Testis (tissue), 2 donors: ENCODE measurements at regions not wholly inside any gene's neighbourhood (a gene's known extent, or its start where the extent isn't known, plus 50 kb on each side); places are given as distances from the start of the nearest gene placed in this dataset.

ENCODE experiments used
- DNase-seq: peaks from one replicate; pipeline ENCODE4 v3.0.0-alpha.2; 2019
- H3K27ac ChIP-seq, 2 donors: fragments of 200-600 bp; sonication (generic); one replicate each; pipeline ENCODE4 v1.5.1; 2019
- H3K27me3 ChIP-seq: fragments of 200-600 bp; sonication (generic); one replicate; pipeline ENCODE4 v1.5.1; 2019
- H3K36me3 ChIP-seq: fragments of 200-600 bp; sonication (generic); one replicate; pipeline ENCODE4 v1.5.1; 2017; ENCODE audit warnings: low read depth; ENCODE audit errors: missing control alignments
- H3K4me1 ChIP-seq: fragments of 200-600 bp; sonication (generic); one replicate; pipeline ENCODE4 v1.5.1; 2019
- H3K4me3 ChIP-seq, 2 donors: fragments of 200-600 bp; sonication (generic); one replicate each; pipeline ENCODE4 v1.5.1; 2017 to 2019
- H3K9me3 ChIP-seq: fragments of 200-600 bp; sonication (generic); one replicate; pipeline ENCODE4 v1.5.1; 2017
- POLR2A ChIP-seq: fragments of 450-650 bp; IDR thresholded peaks from one replicate; pipeline ENCODE4 v1.6.1; 2017; ENCODE audit warnings: antibody characterized with exemption, mild to moderate bottlenecking, moderate library complexity
- WGBS, 2 donors: methylation state at CpG; one replicate each; pipeline ENCODE4 v1.1.5; 2018; 5-methylcytosine and 5-hydroxymethylcytosine counted together
- intact Hi-C: fragments of 100-400 bp; cut with DNase I; formaldehyde crosslinking; loops from one replicate; pipeline ENCODE4 v1.15.1; 2023; ENCODE audit warnings: low total_unique reads
- TF ChIP-seq, protein P1 (sequence below), 3 experiments: fragments of 450-650 bp in 2 of 3; fragments of 200-600 bp in 1 of 3; sonication (generic) in 1 of 3; IDR thresholded peaks; one replicate each; pipeline ENCODE4 v1.5.1; 2016 to 2019; ENCODE audit warnings: antibody characterized with exemption in 3 of 3, mild to moderate bottlenecking in 2 of 3, moderate library complexity in 1 of 3

- WGBS, 2 donors = 53 to 94% methylated on average over 1 of the region's 1 CpG
- no peak overlapping the region for H3K27ac ChIP-seq
Measured at GRCh38 chr3:170700054-170700404, 114.2 kb upstream of the SLC7A14 start.

GRCh38 chr3:170699158-170700053 is 113.5 kb upstream of the SLC7A14 start:
- Histone ChIP-seq H3K9me3 (no peaks in the 10 kb centered on the region), H3K27me3 (no peaks in the 10 kb centered on the region), H3K36me3 (no peaks in the 10 kb centered on the region), H3K4me3 (no peak overlapping the region), H3K27ac (no peak overlapping the region), H3K4me1 (no peaks in the 10 kb centered on the region)
- DNase-seq = peak; percentile 25
- WGBS, 2 donors = 81 to 84% methylated on average over 8 of the region's 8 CpGs
- TF ChIP-seq, protein P1, sequence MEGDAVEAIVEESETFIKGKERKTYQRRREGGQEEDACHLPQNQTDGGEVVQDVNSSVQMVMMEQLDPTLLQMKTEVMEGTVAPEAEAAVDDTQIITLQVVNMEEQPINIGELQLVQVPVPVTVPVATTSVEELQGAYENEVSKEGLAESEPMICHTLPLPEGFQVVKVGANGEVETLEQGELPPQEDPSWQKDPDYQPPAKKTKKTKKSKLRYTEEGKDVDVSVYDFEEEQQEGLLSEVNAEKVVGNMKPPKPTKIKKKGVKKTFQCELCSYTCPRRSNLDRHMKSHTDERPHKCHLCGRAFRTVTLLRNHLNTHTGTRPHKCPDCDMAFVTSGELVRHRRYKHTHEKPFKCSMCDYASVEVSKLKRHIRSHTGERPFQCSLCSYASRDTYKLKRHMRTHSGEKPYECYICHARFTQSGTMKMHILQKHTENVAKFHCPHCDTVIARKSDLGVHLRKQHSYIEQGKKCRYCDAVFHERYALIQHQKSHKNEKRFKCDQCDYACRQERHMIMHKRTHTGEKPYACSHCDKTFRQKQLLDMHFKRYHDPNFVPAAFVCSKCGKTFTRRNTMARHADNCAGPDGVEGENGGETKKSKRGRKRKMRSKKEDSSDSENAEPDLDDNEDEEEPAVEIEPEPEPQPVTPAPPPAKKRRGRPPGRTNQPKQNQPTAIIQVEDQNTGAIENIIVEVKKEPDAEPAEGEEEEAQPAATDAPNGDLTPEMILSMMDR (IDR thresholded peaks at IDR 0.05) = no peak
- TF ChIP-seq POLR2A = no peak
- intact Hi-C loops = no loop called here

More at GRCh38 chr3:170700054-170700404, 114.2 kb upstream of the SLC7A14 start:
- no peaks in the 10 kb centered on the region for H3K36me3 ChIP-seq
- intact Hi-C loops = no loop called here
- H3K4me1 ChIP-seq = no peaks in the 10 kb centered on the region
- no peaks in the 10 kb centered on the region for H3K9me3 ChIP-seq
- TF ChIP-seq POLR2A = no peak
- TF ChIP-seq, protein P1 (IDR thresholded peaks at IDR 0.05) = no peak
- no peaks in the 10 kb centered on the region for H3K27me3 ChIP-seq
- DNase-seq = no peak
- no peak overlapping the region for H3K4me3 ChIP-seq

- no peak overlapping the region for H3K27ac ChIP-seq
- intact Hi-C loops = no loop called here
- no peaks in the 10 kb centered on the region for H3K9me3 ChIP-seq
- TF ChIP-seq, protein P1 (IDR thresholded peaks at IDR 0.05) = no peak
- H3K4me3 ChIP-seq = no peak overlapping the region
- H3K27me3 ChIP-seq = no peaks in the 10 kb centered on the region
- WGBS, 2 donors = 37 to 41% methylated on average over 3 of the region's 3 CpGs
- no peak for DNase-seq
- H3K4me1 ChIP-seq = no peaks in the 10 kb centered on the region
- H3K36me3 ChIP-seq = no peaks in the 10 kb centered on the region
Measured at GRCh38 chr3:170697908-170698307, 112.0 kb upstream of the SLC7A14 start.

- no peaks in the 10 kb centered on the region for H3K9me3 ChIP-seq
Measured at GRCh38 chr3:170697131-170697530, 111.3 kb upstream of the SLC7A14 start.

More at GRCh38 chr3:170697131-170697530, 111.3 kb upstream of the SLC7A14 start:
- H3K4me3 ChIP-seq = no peak overlapping the region
- H3K4me1 ChIP-seq = no peaks in the 10 kb centered on the region
- no peaks in the 10 kb centered on the region for H3K36me3 ChIP-seq
- no peak for DNase-seq
- no peak for TF ChIP-seq POLR2A
- TF ChIP-seq, protein P1 (IDR thresholded peaks at IDR 0.05) = no peak
- intact Hi-C loops = no loop called here
- H3K27me3 ChIP-seq = no peaks in the 10 kb centered on the region
- 91% methylated on average over 2 of the region's 2 CpGs for WGBS, 2 donors
- no peak overlapping the region for H3K27ac ChIP-seq
